GM23338 (cell line): ENCODE measurements at regions not wholly inside any gene's neighbourhood (a gene's known extent, or its start where the extent isn't known, plus 50 kb on each side); places are given as distances from the start of the nearest gene placed in this dataset.

Experiments
- ATAC-seq: fragments of 200-7000 bp; cut with Tn5 transposase; 3 replicates; pipeline ENCODE4 v1.9.1; 2020
- DNase-seq: peaks from one replicate; pipeline ENCODE4 v3.0.0-alpha.2; 2015; ENCODE audit warnings: low spot score
- H2AFZ ChIP-seq: fragments of 200-600 bp; sonication (generic); 2 replicates; pipeline ENCODE4 v1.8.0; 2016; ENCODE audit warnings: antibody characterized with exemption, mild to moderate bottlenecking, moderate library complexity
- H3F3A ChIP-seq: fragments of 200-600 bp; sonication (generic); replicated peaks from 2 replicates; pipeline ENCODE4 v1.8.0; 2017; ENCODE audit warnings: antibody characterized with exemption, mixed run types, low read depth
- H3K27ac ChIP-seq: fragments of 200-600 bp; sonication (generic); 2 replicates; pipeline ENCODE4 v1.6.1; 2016; ENCODE audit warnings: low read depth
- H3K27me3 ChIP-seq: fragments of 200-600 bp; sonication (generic); 2 replicates; pipeline ENCODE4 v1.8.0; 2016; ENCODE audit warnings: mild to moderate bottlenecking, mixed run types, moderate library complexity; ENCODE audit not compliant: insufficient read depth
- H3K36me3 ChIP-seq: fragments of 200-600 bp; sonication (generic); 2 replicates; pipeline ENCODE4 v1.8.0; 2016; ENCODE audit warnings: mild to moderate bottlenecking; ENCODE audit not compliant: insufficient read depth
- H3K4me1 ChIP-seq: fragments of 200-600 bp; sonication (generic); 2 replicates; pipeline ENCODE4 v1.8.0; 2016; ENCODE audit warnings: mild to moderate bottlenecking, moderate library complexity; ENCODE audit not compliant: insufficient read depth
- H3K4me2 ChIP-seq: fragments of 200-600 bp; sonication (generic); 2 replicates; pipeline ENCODE4 v1.7.1; 2017; ENCODE audit warnings: mixed run types
- H3K4me3 ChIP-seq: fragments of 200-600 bp; sonication (generic); 2 replicates; pipeline ENCODE4 v1.6.1; 2016; ENCODE audit warnings: mixed run types
- H3K79me2 ChIP-seq: fragments of 200-600 bp; sonication (generic); replicated peaks from 2 replicates; pipeline ENCODE4 v1.8.0; 2017; ENCODE audit warnings: mild to moderate bottlenecking; ENCODE audit not compliant: insufficient read depth
- H3K9me2 ChIP-seq: fragments of 200-600 bp; sonication (generic); 2 replicates; pipeline ENCODE4 v1.8.0; 2017; ENCODE audit not compliant: insufficient read depth
- H4K20me1 ChIP-seq: fragments of 200-600 bp; sonication (generic); replicated peaks from 2 replicates; pipeline ENCODE4 v1.8.0; 2017; ENCODE audit warnings: mild to moderate bottlenecking; ENCODE audit not compliant: insufficient read depth
- H3K27ac Mint-ChIP-seq: 2 replicates; pipeline ENCODE4 v1.8.0; 2020; ENCODE audit warnings: inconsistent platforms, mild to moderate bottlenecking, moderate library complexity, mixed read lengths
- H3K27me3 Mint-ChIP-seq: 3 replicates; pipeline ENCODE4 v1.8.0; 2022; ENCODE audit warnings: low read depth, mild to moderate bottlenecking, moderate library complexity, mixed read lengths, inconsistent platforms; ENCODE audit not compliant: insufficient read depth, poor library complexity
- H3K36me3 Mint-ChIP-seq: 3 replicates; pipeline ENCODE4 v1.8.0; 2021; ENCODE audit warnings: low read depth, mild to moderate bottlenecking, inconsistent platforms, moderate library complexity, mixed read lengths
- H3K4me1 Mint-ChIP-seq: 3 replicates; pipeline ENCODE4 v1.8.0; 2020; ENCODE audit warnings: mild to moderate bottlenecking, inconsistent platforms, mixed read lengths
- H3K4me3 Mint-ChIP-seq: 3 replicates; pipeline ENCODE4 v1.8.0; 2021; ENCODE audit warnings: moderate library complexity, mild to moderate bottlenecking, inconsistent platforms, mixed read lengths
- H3K9me3 Mint-ChIP-seq: 3 replicates; pipeline ENCODE4 v1.8.0; 2020; ENCODE audit warnings: moderate library complexity, mild to moderate bottlenecking, inconsistent platforms, mixed read lengths
- CREB1 ChIP-seq: fragments of 250-450 bp; sonication (Bioruptor Pico); IDR thresholded peaks from 2 replicates; pipeline ENCODE4 v1.5.0; 2020; ENCODE audit warnings: low read depth, mild to moderate bottlenecking, moderate library complexity
- JUNB ChIP-seq: IDR thresholded peaks from one replicate; pipeline ENCODE4 v1.6.1; 2016; ENCODE audit warnings: antibody characterized with exemption; ENCODE audit not compliant: unreplicated experiment
- NANOG ChIP-seq: IDR thresholded peaks from 2 replicates; pipeline ENCODE4 v1.6.1; 2016; ENCODE audit warnings: antibody characterized with exemption, borderline replicate concordance
- STAT1 ChIP-seq: IDR thresholded peaks from one replicate; pipeline ENCODE4 v1.6.1; 2016; ENCODE audit warnings: antibody characterized with exemption; ENCODE audit not compliant: unreplicated experiment
- ZNF114 ChIP-seq: fragments of 250-450 bp; sonication (Bioruptor Pico); IDR thresholded peaks from 2 replicates; pipeline ENCODE4 v1.5.0; 2020; ENCODE audit warnings: mild to moderate bottlenecking, moderate library complexity
- TF ChIP-seq, protein P1 (sequence below): fragments of 250-450 bp; sonication (Bioruptor Pico); IDR thresholded peaks from 2 replicates; pipeline ENCODE4 v1.5.0; 2020; ENCODE audit warnings: mild to moderate bottlenecking, moderate library complexity

DNA sequence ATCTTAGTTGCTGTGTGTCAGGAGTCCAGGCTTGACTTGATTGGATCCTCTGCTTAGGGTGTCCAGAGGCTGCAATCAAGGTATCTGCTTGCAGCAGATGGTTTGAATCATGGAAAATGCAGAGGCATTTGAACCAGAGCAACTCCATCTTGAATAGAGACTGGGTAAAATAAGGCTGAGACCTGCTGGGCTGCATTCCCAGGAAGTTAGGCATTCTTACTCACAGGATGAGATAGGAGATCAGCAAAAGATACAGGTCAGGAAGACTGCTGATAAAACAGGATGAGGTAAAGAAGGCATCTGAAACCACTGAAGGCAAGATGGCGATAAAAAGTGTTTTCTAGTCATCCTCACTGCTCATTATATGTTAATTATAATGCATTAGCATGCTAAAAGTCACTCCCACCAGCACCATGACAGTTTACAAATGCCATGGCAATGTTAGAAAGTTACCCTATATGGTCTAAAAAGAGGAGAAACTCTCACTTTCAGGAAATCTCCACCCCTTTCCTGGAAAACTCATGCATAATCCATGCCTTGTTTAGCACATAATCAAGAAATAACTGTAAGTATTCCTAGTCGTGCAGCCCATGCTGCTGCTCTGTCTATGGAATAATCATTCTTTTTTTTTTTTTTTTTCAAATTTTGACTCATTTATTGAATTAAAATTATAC, 218.3 kb upstream of the CPNE8 start:
- H3K36me3 Mint-ChIP-seq = no peaks in the 10 kb centered on the region; the same call in 1 of the 3 replicates
- peak overlapping the region; percentile 84 for H3K27ac ChIP-seq
- H3K36me3 ChIP-seq = no peaks in the 10 kb centered on the region
- peaks cover 26% of the 10 kb centered on the region for H3K4me1 Mint-ChIP-seq
- H3K4me2 ChIP-seq = no peak overlapping the region
- no peaks in the 10 kb centered on the region; the same call in 1 of the 2 replicates for H3K9me2 ChIP-seq
- TF ChIP-seq, protein P1, sequence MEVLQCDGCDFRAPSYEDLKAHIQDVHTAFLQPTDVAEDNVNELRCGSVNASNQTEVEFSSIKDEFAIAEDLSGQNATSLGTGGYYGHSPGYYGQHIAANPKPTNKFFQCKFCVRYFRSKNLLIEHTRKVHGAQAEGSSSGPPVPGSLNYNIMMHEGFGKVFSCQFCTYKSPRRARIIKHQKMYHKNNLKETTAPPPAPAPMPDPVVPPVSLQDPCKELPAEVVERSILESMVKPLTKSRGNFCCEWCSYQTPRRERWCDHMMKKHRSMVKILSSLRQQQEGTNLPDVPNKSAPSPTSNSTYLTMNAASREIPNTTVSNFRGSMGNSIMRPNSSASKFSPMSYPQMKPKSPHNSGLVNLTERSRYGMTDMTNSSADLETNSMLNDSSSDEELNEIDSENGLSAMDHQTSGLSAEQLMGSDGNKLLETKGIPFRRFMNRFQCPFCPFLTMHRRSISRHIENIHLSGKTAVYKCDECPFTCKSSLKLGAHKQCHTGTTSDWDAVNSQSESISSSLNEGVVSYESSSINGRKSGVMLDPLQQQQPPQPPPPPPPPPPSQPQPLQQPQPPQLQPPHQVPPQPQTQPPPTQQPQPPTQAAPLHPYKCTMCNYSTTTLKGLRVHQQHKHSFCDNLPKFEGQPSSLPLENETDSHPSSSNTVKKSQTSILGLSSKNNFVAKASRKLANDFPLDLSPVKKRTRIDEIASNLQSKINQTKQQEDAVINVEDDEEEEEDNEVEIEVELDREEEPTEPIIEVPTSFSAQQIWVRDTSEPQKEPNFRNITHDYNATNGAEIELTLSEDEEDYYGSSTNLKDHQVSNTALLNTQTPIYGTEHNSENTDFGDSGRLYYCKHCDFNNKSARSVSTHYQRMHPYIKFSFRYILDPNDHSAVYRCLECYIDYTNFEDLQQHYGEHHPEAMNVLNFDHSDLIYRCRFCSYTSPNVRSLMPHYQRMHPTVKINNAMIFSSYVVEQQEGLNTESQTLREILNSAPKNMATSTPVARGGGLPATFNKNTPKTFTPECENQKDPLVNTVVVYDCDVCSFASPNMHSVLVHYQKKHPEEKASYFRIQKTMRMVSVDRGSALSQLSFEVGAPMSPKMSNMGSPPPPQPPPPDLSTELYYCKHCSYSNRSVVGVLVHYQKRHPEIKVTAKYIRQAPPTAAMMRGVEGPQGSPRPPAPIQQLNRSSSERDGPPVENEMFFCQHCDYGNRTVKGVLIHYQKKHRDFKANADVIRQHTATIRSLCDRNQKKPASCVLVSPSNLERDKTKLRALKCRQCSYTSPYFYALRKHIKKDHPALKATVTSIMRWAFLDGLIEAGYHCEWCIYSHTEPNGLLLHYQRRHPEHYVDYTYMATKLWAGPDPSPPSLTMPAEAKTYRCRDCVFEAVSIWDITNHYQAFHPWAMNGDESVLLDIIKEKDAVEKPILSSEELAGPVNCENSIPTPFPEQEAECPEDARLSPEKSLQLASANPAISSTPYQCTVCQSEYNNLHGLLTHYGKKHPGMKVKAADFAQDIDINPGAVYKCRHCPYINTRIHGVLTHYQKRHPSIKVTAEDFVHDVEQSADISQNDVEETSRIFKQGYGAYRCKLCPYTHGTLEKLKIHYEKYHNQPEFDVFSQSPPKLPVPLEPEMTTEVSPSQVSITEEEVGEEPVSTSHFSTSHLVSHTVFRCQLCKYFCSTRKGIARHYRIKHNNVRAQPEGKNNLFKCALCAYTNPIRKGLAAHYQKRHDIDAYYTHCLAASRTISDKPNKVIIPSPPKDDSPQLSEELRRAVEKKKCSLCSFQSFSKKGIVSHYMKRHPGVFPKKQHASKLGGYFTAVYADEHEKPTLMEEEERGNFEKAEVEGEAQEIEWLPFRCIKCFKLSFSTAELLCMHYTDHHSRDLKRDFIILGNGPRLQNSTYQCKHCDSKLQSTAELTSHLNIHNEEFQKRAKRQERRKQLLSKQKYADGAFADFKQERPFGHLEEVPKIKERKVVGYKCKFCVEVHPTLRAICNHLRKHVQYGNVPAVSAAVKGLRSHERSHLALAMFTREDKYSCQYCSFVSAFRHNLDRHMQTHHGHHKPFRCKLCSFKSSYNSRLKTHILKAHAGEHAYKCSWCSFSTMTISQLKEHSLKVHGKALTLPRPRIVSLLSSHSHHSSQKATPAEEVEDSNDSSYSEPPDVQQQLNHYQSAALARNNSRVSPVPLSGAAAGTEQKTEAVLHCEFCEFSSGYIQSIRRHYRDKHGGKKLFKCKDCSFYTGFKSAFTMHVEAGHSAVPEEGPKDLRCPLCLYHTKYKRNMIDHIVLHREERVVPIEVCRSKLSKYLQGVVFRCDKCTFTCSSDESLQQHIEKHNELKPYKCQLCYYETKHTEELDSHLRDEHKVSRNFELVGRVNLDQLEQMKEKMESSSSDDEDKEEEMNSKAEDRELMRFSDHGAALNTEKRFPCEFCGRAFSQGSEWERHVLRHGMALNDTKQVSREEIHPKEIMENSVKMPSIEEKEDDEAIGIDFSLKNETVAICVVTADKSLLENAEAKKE (CRISPR knock-in tag) = no peak
- TF ChIP-seq ZNF114 (CRISPR knock-in tag) (0 out of 2 replicates have a peak, but pooled peaks have one; percentile 42), STAT1 (no peak), NANOG (no peak), JUNB (no peak), CREB1 (CRISPR knock-in tag) (no peak)
- no peaks in the 10 kb centered on the region for H4K20me1 ChIP-seq
- no peaks in the 10 kb centered on the region for H3K27me3 Mint-ChIP-seq
- DNase-seq = no peak
- no peak overlapping the region for H3K4me3 ChIP-seq
- no peaks in the 10 kb centered on the region; the same call in 2 of the 3 replicates for H3K9me3 Mint-ChIP-seq
- peaks cover 9% of the 10 kb centered on the region for H3K4me1 ChIP-seq
- no peak overlapping the region for H3K4me3 Mint-ChIP-seq
- H3K27me3 ChIP-seq = no peaks in the 10 kb centered on the region
- H3F3A ChIP-seq = no peaks in the 10 kb centered on the region
- H3K27ac Mint-ChIP-seq = no peak overlapping the region
- no peaks in the 10 kb centered on the region for H3K79me2 ChIP-seq
- no peak for ATAC-seq
- no peak overlapping the region; the same call in 1 of the 2 replicates for H2AFZ ChIP-seq
